Astrocyte of the cerebellum (primary cell): ENCODE measurements at regions not wholly inside any gene's neighbourhood (a gene's known extent, or its start where the extent isn't known, plus 50 kb on each side); places are given as distances from the start of the nearest gene placed in this dataset.

Experiments
- DNase-seq: peaks from one replicate; pipeline ENCODE4 v3.0.0-alpha.2; 2011; ENCODE audit warnings: low read depth
- H3K4me3 ChIP-seq: 2 replicates; pipeline ENCODE4 v1.5.1; 2011; ENCODE audit warnings: mild to moderate bottlenecking, low read depth, low read length, moderate library complexity
- in situ Hi-C: cut with HindIII; loops from 2 replicates; pipeline ENCODE4 v1.10.0; 2017; ENCODE audit warnings: low sequenced_read_pairs
- TF ChIP-seq, protein P1 (sequence below): IDR thresholded peaks from 2 replicates; pipeline ENCODE4 v1.5.1; 2012; ENCODE audit warnings: low read length, low read depth, moderate library complexity, mild to moderate bottlenecking; ENCODE audit errors: missing control alignments

DNA sequence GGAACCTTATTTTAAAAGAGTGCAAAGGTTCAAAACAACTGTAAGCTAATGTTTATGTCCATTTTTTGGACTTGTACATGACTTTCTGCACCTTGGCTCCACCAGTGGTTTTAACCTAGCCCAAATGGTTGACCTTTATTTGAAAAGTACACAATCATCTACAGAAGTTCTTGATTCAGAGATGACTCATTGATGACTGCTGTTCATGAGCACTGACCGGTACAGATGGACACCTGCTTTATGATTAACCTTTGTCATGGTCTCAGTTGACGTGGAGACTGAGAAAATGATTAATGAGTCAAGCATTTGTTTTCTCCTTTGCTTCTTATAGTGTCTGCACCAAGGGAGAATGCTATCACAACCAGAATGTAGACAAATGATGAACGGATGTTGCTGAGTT is 55.7 kb upstream of the PTER start:
- TF ChIP-seq, protein P1, sequence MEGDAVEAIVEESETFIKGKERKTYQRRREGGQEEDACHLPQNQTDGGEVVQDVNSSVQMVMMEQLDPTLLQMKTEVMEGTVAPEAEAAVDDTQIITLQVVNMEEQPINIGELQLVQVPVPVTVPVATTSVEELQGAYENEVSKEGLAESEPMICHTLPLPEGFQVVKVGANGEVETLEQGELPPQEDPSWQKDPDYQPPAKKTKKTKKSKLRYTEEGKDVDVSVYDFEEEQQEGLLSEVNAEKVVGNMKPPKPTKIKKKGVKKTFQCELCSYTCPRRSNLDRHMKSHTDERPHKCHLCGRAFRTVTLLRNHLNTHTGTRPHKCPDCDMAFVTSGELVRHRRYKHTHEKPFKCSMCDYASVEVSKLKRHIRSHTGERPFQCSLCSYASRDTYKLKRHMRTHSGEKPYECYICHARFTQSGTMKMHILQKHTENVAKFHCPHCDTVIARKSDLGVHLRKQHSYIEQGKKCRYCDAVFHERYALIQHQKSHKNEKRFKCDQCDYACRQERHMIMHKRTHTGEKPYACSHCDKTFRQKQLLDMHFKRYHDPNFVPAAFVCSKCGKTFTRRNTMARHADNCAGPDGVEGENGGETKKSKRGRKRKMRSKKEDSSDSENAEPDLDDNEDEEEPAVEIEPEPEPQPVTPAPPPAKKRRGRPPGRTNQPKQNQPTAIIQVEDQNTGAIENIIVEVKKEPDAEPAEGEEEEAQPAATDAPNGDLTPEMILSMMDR = no peak
- in situ Hi-C loops = no loop called here
- DNase-seq = no peak
- H3K4me3 ChIP-seq = no peak overlapping the region

- TF ChIP-seq, protein P1 = no peak
- in situ Hi-C loops = no loop called here
- no peak for DNase-seq
- H3K4me3 ChIP-seq = no peak overlapping the region
Measured at GRCh38 chr10:16384021-16384420, 52.8 kb upstream of the PTER start.

DNA sequence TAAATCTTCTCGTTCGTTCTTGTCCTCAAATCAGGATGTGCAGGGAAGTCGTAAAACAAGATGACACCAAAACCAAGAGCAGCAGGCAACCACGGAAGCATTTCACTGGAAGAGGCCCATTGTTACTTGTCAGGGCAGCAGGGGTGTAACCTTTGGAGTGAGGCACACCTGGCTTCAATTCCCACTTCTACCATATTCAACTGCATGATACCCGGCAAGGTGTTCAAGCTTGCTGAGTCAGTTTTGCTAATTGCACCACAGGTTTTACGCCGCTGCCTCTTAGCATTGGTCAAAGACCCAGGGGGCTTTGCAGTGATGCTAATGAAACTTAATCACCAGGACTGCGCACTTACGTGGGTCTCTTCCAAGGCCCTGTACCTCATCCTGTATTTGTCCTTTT is 50.0 kb upstream of the PTER start:
- H3K4me3 ChIP-seq = no peak overlapping the region
- DNase-seq = no peak
- TF ChIP-seq, protein P1 = no peak
- in situ Hi-C loops = no loop called here
